ENCODE measurements at regions not wholly inside any gene's neighbourhood (a gene's known extent, or its start where the extent isn't known, plus 50 kb on each side); places are given as distances from the start of the nearest gene placed in this dataset.

DNA sequence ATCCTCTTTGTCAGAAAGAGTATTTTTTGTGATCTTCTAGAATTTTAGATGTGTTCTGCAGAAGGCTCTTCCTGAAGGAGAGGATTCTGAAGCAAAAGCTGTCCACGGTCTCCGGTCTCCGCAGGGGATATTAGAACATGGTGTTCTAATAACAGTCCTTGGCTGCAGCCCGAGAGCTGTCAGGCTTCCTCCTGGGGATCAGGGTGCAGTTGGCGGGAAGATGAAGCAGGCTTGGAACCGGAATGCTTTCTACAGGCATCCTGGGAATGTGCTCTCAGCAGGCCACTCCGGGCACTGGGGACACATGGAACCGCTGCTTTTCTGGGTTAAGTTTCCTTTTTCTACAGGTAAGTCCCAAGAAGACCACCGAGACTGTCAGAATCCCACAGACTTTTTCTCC is 118.6 kb upstream of the PARD3 start:
- ATAC-seq (no peak), DNase-seq (no peak)
- H3K27ac ChIP-seq: no peak overlapping the region

DNA sequence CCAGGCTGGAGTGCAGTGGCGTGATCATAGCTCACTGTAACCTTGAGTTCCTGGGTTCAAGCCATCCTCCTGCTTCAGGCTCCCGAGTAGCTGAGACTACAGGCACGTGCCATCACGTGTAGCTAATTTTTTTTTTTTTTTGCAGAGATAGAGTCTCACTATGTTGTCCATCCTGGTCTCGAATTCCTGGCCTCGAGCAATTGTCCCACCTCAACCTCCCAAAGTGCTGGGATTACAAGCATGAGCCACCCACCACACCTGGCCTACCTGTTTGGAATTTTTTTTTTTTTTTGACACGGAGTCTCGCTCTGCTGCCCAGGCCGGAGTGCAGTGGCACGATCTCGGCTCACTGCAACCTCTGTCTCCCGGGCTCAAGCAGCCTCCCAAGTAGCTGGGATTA is 117.1 kb upstream of the PARD3 start:
- no peak overlapping the region for H3K4me3 ChIP-seq
- TF ChIP-seq, protein P1, sequence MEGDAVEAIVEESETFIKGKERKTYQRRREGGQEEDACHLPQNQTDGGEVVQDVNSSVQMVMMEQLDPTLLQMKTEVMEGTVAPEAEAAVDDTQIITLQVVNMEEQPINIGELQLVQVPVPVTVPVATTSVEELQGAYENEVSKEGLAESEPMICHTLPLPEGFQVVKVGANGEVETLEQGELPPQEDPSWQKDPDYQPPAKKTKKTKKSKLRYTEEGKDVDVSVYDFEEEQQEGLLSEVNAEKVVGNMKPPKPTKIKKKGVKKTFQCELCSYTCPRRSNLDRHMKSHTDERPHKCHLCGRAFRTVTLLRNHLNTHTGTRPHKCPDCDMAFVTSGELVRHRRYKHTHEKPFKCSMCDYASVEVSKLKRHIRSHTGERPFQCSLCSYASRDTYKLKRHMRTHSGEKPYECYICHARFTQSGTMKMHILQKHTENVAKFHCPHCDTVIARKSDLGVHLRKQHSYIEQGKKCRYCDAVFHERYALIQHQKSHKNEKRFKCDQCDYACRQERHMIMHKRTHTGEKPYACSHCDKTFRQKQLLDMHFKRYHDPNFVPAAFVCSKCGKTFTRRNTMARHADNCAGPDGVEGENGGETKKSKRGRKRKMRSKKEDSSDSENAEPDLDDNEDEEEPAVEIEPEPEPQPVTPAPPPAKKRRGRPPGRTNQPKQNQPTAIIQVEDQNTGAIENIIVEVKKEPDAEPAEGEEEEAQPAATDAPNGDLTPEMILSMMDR (IDR thresholded peaks at IDR 0.05): no peak
- no peak for ATAC-seq
- intact Hi-C loops (cut with DNase I): no loop called here
- DNase-seq: no peak
- H3K27me3 ChIP-seq: no peaks in the 10 kb centered on the region
- no peaks in the 10 kb centered on the region for H3K36me3 ChIP-seq
- no peak overlapping the region for H3K27ac ChIP-seq
- H3K4me1 ChIP-seq: no peaks in the 10 kb centered on the region
- no peaks in the 10 kb centered on the region for H3K9me3 ChIP-seq

More for the DNA sequence above, 118.6 kb upstream of the PARD3 start:
- H3K9me3 ChIP-seq: no peaks in the 10 kb centered on the region
- intact Hi-C loops (cut with DNase I): no loop called here
- H3K4me1 ChIP-seq: no peaks in the 10 kb centered on the region
- no peak overlapping the region for H3K4me3 ChIP-seq
- H3K36me3 ChIP-seq: no peaks in the 10 kb centered on the region
- TF ChIP-seq, protein P1 (IDR thresholded peaks at IDR 0.05): no peak
- no peaks in the 10 kb centered on the region for H3K27me3 ChIP-seq

DNA sequence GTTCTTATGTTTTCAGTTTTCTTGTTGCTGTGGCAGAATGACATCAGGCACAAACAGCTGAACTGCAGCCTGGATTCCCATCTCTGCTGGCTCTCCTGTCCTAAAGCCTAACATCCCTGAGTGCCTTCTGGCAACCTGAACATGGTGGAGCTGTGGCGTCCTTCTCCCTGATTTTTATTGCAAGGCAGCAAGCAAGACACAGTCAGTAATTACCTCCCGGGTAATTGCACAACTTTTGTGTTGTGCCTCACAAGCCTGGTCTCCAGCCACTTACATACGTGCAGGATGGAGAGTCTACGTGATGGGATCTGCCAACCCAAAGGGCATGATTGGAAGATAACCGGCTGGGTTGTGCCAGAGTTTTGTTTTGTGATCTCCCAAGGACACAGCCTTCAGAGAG is 116.1 kb upstream of the PARD3 start:
- H3K27ac ChIP-seq: no peak overlapping the region
- intact Hi-C loops (cut with DNase I): no loop called here
- TF ChIP-seq, protein P1 (IDR thresholded peaks at IDR 0.05): no peak
- no peaks in the 10 kb centered on the region for H3K36me3 ChIP-seq
- H3K4me3 ChIP-seq: no peak overlapping the region
- H3K9me3 ChIP-seq: no peaks in the 10 kb centered on the region
- ATAC-seq (no peak), DNase-seq (no peak)
- no peaks in the 10 kb centered on the region for H3K4me1 ChIP-seq
- no peaks in the 10 kb centered on the region for H3K27me3 ChIP-seq

DNA sequence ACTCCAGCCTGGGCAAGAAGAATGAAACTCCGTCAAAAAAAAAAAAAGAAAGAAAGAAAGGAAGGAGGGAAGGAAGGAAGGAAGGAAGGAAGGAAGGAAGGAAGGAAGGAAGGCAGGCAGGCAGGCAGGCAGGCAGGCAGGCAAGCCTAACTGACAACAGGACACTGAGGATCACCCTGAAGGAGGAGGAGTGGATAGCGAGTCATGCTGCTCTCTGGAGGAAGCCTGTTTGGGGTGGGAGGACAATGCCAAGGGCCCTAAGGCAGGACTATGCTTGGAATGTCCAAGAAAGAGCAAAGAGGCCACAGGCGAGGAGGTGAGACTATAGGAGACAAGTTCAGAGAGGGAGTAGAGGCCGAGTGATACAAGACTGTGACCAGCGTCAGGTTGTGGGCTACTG is 107.0 kb upstream of the PARD3 start:
- TF ChIP-seq, protein P1 (IDR thresholded peaks at IDR 0.05): no peak
- H3K4me3 ChIP-seq: no peak overlapping the region
- ATAC-seq (no peak), DNase-seq (no peak)
- H3K27ac ChIP-seq: no peak overlapping the region
- peaks cover 0 to 34% of the 10 kb centered on the region in 2 donors for H3K9me3 ChIP-seq
- no peaks in the 10 kb centered on the region for H3K36me3 ChIP-seq
- H3K4me1 ChIP-seq: no peaks in the 10 kb centered on the region
- no peaks in the 10 kb centered on the region for H3K27me3 ChIP-seq
- intact Hi-C loops (cut with DNase I): no loop called here

DNA sequence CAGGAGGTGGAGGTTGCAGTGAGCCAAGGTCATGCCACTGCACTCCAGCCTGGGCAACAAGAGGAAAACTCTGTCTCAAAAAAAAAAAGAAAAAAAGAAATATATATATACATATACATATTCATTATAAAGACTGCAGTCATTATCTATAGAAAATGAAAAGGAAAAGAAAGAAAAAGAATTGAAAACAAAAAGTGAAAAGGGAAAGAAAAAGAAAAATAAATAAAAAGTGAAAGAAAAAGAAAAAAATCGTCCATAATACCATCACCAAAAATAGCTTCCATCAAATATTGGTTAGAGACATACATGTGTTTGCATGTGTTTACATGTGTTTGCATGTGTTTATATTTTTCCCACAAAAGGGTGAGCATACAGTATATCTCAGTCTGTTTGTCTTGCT is 105.5 kb upstream of the PARD3 start:
- H3K4me1 ChIP-seq: no peaks in the 10 kb centered on the region
- no peaks in the 10 kb centered on the region for H3K36me3 ChIP-seq
- no peak overlapping the region for H3K4me3 ChIP-seq
- DNase-seq: no peak
- ATAC-seq: no peak
- no peak overlapping the region for H3K27ac ChIP-seq
- H3K9me3 ChIP-seq: peaks cover 0 to 32% of the 10 kb centered on the region in 2 donors
- intact Hi-C loops (cut with DNase I): no loop called here
- H3K27me3 ChIP-seq: no peaks in the 10 kb centered on the region
- TF ChIP-seq, protein P1 (IDR thresholded peaks at IDR 0.05): no peak
